ENCODE measurements at regions not wholly inside any gene's neighbourhood (a gene's known extent, or its start where the extent isn't known, plus 50 kb on each side); places are given as distances from the start of the nearest gene placed in this dataset.
"Not testable (repeated sequence)": the region's sequence is repeated elsewhere in the genome, so short reads cannot be mapped to it uniquely, and the experiment has no call there.

GRCh38 chr11:98423933-98424332 is 596.8 kb upstream of the CNTN5 start:
- H3K36me3 ChIP-seq (replicated peaks in 1 of 2; ENCODE audit: control insufficient read depth in 1 of 2, insufficient read depth in 2 of 2, low read length in 2 of 2), result no peaks in the 10 kb centered on the region
- no peaks in the 10 kb centered on the region for H3K4me1 Mint-ChIP-seq
- H3K27ac ChIP-seq (ENCODE audit: low read depth in 1 of 2, low read length in 2 of 2), result no peak overlapping the region
- H3K4me2 ChIP-seq (replicated peaks; ENCODE audit: extremely low read depth, low read length, poor library complexity, severe bottlenecking), result no peak overlapping the region
- H3K9me3 Mint-ChIP-seq, result peaks cover 3 to 24% (median 8%) of the 10 kb centered on the region in 7 donors
- DNase-seq, result no peak
- H2AFZ ChIP-seq (ENCODE audit: insufficient read depth, low read depth, low read length, poor library complexity, severe bottlenecking), result no peak overlapping the region
- no peak overlapping the region for H3K4me3 Mint-ChIP-seq
- H3K36me3 Mint-ChIP-seq, result no peaks in the 10 kb centered on the region
- no peaks in the 10 kb centered on the region for H3K4me1 ChIP-seq (ENCODE audit: control insufficient read depth in 1 of 2, insufficient read depth in 2 of 2, low read length in 2 of 2)
- H3K4me3 ChIP-seq (replicated peaks in 1 of 3; ENCODE audit: low read depth in 2 of 3, low read length in 3 of 3), result no peak overlapping the region
- H3K9ac ChIP-seq (ENCODE audit: insufficient read depth, low read length, poor library complexity, severe bottlenecking), result no peak overlapping the region
- no peaks in the 10 kb centered on the region for H3K27me3 Mint-ChIP-seq (ENCODE audit: low read depth in 3 of 3)
- H4K20me1 ChIP-seq (ENCODE audit: insufficient read depth, low read length), result no peaks in the 10 kb centered on the region
- no peak overlapping the region for H3K27ac Mint-ChIP-seq
- H3K9me3 ChIP-seq (replicated peaks in 1 of 2; ENCODE audit: control insufficient read depth in 1 of 2, insufficient read depth in 1 of 2, low read length in 2 of 2), result peaks cover 0 to 24% of the 10 kb centered on the region in 2 donors
- TF ChIP-seq, protein P1, sequence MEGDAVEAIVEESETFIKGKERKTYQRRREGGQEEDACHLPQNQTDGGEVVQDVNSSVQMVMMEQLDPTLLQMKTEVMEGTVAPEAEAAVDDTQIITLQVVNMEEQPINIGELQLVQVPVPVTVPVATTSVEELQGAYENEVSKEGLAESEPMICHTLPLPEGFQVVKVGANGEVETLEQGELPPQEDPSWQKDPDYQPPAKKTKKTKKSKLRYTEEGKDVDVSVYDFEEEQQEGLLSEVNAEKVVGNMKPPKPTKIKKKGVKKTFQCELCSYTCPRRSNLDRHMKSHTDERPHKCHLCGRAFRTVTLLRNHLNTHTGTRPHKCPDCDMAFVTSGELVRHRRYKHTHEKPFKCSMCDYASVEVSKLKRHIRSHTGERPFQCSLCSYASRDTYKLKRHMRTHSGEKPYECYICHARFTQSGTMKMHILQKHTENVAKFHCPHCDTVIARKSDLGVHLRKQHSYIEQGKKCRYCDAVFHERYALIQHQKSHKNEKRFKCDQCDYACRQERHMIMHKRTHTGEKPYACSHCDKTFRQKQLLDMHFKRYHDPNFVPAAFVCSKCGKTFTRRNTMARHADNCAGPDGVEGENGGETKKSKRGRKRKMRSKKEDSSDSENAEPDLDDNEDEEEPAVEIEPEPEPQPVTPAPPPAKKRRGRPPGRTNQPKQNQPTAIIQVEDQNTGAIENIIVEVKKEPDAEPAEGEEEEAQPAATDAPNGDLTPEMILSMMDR (IDR thresholded peaks at IDR 0.05), result no peak
- 90% methylated on average over 2 of the region's 8 CpGs for WGBS (ENCODE audit: insufficient coverage)
- intact Hi-C loops (cut with micrococcal nuclease), result no loop called here
- H3K79me2 ChIP-seq (ENCODE audit: insufficient read depth, low read length), result no peaks in the 10 kb centered on the region
- no peaks in the 10 kb centered on the region for H3K27me3 ChIP-seq (ENCODE audit: control insufficient read depth in 2 of 2, insufficient read depth in 2 of 2, low read length in 2 of 2)

DNA sequence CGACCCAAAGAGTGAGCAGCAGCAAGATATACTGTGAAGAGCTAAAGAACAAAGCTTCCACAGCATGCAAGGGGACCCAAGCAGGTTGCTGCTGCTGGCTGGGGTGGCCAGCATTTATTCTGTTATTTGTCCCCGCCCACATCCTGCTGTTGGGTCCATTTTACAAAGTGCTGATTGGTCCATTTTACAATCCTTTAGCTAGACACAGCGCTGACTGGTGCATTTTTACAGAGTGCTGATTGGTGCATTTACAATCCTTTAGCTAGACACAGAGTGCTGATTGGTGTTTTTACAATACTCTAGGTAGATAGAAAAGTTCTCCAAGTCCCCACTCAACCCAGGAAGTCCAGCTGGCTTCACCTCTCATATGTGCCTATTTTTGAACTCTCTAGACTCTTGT is 596.0 kb upstream of the CNTN5 start:
- H3K79me2 ChIP-seq (ENCODE audit: insufficient read depth, low read length); H3K9ac ChIP-seq (ENCODE audit: insufficient read depth, low read length, poor library complexity, severe bottlenecking); H3K27me3 Mint-ChIP-seq (ENCODE audit: low read depth in 3 of 3); H3K4me2 ChIP-seq (replicated peaks; ENCODE audit: extremely low read depth, low read length, poor library complexity, severe bottlenecking); H2AFZ ChIP-seq (ENCODE audit: insufficient read depth, low read depth, low read length, poor library complexity, severe bottlenecking); H3K4me3 ChIP-seq (replicated peaks in 1 of 3; ENCODE audit: low read depth in 2 of 3, low read length in 3 of 3); H3K27me3 ChIP-seq (ENCODE audit: control insufficient read depth in 2 of 2, insufficient read depth in 2 of 2, low read length in 2 of 2); H3K36me3 Mint-ChIP-seq; intact Hi-C loops (cut with micrococcal nuclease); H3K4me1 Mint-ChIP-seq; DNase-seq; H3K4me1 ChIP-seq (ENCODE audit: control insufficient read depth in 1 of 2, insufficient read depth in 2 of 2, low read length in 2 of 2); H3K36me3 ChIP-seq (replicated peaks in 1 of 2; ENCODE audit: control insufficient read depth in 1 of 2, insufficient read depth in 2 of 2, low read length in 2 of 2); H3K4me3 Mint-ChIP-seq; H3K27ac Mint-ChIP-seq; H4K20me1 ChIP-seq (ENCODE audit: insufficient read depth, low read length); H3K27ac ChIP-seq (ENCODE audit: low read depth in 1 of 2, low read length in 2 of 2): not testable (repeated sequence)
- peaks cover 3 to 24% (median 8%) of the 10 kb centered on the region in 7 donors for H3K9me3 Mint-ChIP-seq
- 83% methylated on average over 2 of the region's 3 CpGs for WGBS (ENCODE audit: insufficient coverage)
- H3K9me3 ChIP-seq (replicated peaks in 1 of 2; ENCODE audit: control insufficient read depth in 1 of 2, insufficient read depth in 1 of 2, low read length in 2 of 2), result peaks cover 0 to 21% of the 10 kb centered on the region in 2 donors

Measured in CD14-positive monocyte (primary cell).